OCI-LY7 (cell line): ENCODE measurements at regions not wholly inside any gene's neighbourhood (a gene's known extent, or its start where the extent isn't known, plus 50 kb on each side); places are given as distances from the start of the nearest gene placed in this dataset.

Source experiments
- BruUV-seq: library from RNA; stranded (reverse); fragments of 400-500 nt; replicated peaks from 2 replicates; lab custom pipeline; 2021; lab: Mats Ljungman, UMichigan
- CTCF ChIA-PET: fragments of 300-600 bp; sonication (Branson Sonifier 250); formaldehyde crosslinking; loops from one replicate; lab custom pipeline; 2022; ENCODE audit warnings: antibody characterized with exemption; ENCODE audit not compliant: unreplicated experiment; lab: Charles Lee
- POLR2A ChIA-PET: fragments of 300-600 bp; sonication (Branson Sonifier 250); formaldehyde crosslinking; loops from one replicate; lab custom pipeline; 2022; ENCODE audit warnings: antibody characterized with exemption; lab: Charles Lee
- DNase-seq: peaks from one replicate; pipeline ENCODE4 v3.0.0-alpha.2; 2015; ENCODE audit warnings: low spot score
- H2AFZ ChIP-seq: fragments of 200-600 bp; sonication (generic), shearing (Covaris generic); 2 replicates; pipeline ENCODE4 v1.6.1; 2014; ENCODE audit warnings: mild to moderate bottlenecking, antibody characterized with exemption, low read length, moderate library complexity
- H3K27ac ChIP-seq: fragments of 200-600 bp; sonication (generic); 2 replicates; pipeline ENCODE4 v1.5.1; 2014; ENCODE audit warnings: mixed run types, low read depth, mild to moderate bottlenecking, moderate library complexity, low read length, inconsistent platforms; ENCODE audit not compliant: poor library complexity, severe bottlenecking
- H3K36me3 ChIP-seq: fragments of 200-600 bp; sonication (generic); 2 replicates; pipeline ENCODE4 v1.6.1; 2014; ENCODE audit warnings: mild to moderate bottlenecking, antibody characterized with exemption, low read length, moderate library complexity, mixed read lengths; ENCODE audit not compliant: insufficient read depth
- H3K4me1 ChIP-seq: fragments of 200-600 bp; sonication (generic); 2 replicates; pipeline ENCODE4 v1.5.1; 2014; ENCODE audit warnings: mild to moderate bottlenecking, low read length; ENCODE audit not compliant: insufficient read depth, poor library complexity, severe bottlenecking
- H3K4me2 ChIP-seq: fragments of 200-600 bp; sonication (generic); 2 replicates; pipeline ENCODE4 v1.6.1; 2014; ENCODE audit warnings: mild to moderate bottlenecking, low read length
- H3K4me3 ChIP-seq: fragments of 200-600 bp; sonication (generic); 2 replicates; pipeline ENCODE4 v1.5.1; 2014; ENCODE audit warnings: mild to moderate bottlenecking, low read depth, low read length; ENCODE audit not compliant: poor library complexity, severe bottlenecking
- H3K79me2 ChIP-seq: fragments of 200-600 bp; sonication (generic); 2 replicates; pipeline ENCODE4 v1.6.1; 2016; ENCODE audit warnings: low read depth, mild to moderate bottlenecking, low read length, moderate library complexity, mixed read lengths; ENCODE audit not compliant: insufficient read depth
- H3K9me2 ChIP-seq: fragments of 200-600 bp; sonication (generic); 2 replicates; pipeline ENCODE4 v1.6.1; 2016; ENCODE audit warnings: mild to moderate bottlenecking, low read length, mixed read lengths; ENCODE audit not compliant: insufficient read depth
- H3K9me3 ChIP-seq: fragments of 200-600 bp; sonication (generic); 2 replicates; pipeline ENCODE4 v1.6.1; 2014; ENCODE audit warnings: mild to moderate bottlenecking, mixed run types, low read length, mixed read lengths
- H4K20me1 ChIP-seq: fragments of 200-600 bp; sonication (generic); 2 replicates; pipeline ENCODE4 v1.6.1; 2014; ENCODE audit warnings: mild to moderate bottlenecking, antibody characterized with exemption, low read length, moderate library complexity, mixed read lengths; ENCODE audit not compliant: insufficient read depth
- EZH2phosphoT487 ChIP-seq: fragments of 200-600 bp; sonication (generic); IDR thresholded peaks from 2 replicates; pipeline ENCODE4 v1.6.1; 2018; ENCODE audit warnings: low read depth, borderline replicate concordance, mild to moderate bottlenecking, mixed run types, antibody characterized with exemption, low read length, moderate library complexity, mixed read lengths
- intact Hi-C: fragments of 100-400 bp; cut with micrococcal nuclease; formaldehyde crosslinking; loops from one replicate; pipeline ENCODE4 v1.10.0; 2022; ENCODE audit not compliant: unreplicated experiment
- TF ChIP-seq, protein P1 (sequence below): fragments of 200-600 bp; sonication (generic); conservative IDR thresholded peaks from 2 replicates; pipeline ENCODE4 v1.5.1; 2014; ENCODE audit warnings: mild to moderate bottlenecking, antibody characterized with exemption, low read length, moderate library complexity, mixed read lengths

DNA sequence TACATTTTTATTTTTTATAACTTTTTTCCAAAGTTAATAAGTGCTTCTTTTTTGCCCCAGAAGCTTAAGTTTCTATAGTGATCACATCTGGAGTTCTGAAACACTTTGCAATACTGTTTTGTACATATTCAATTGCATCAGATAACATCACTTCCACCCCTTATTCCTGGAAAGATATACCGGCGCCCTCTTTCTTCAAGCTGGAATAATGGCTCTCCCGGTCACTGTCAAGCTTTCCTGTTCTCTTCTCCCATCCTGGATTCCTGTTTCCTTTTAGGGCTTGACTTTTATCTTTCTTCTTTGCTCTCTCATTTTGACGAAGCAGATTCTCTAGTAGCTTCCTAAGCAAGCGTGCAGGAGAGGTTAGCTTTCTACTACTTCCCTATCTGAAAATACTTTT, 1866.8 kb downstream of the MRPL39 start:
- ChIA-PET POLR2A (no interaction called here), CTCF (no interaction called here)
- Histone ChIP-seq H3K4me1 (no peaks in the 10 kb centered on the region), H2AFZ (no peak overlapping the region), H3K36me3 (no peaks in the 10 kb centered on the region), H3K27ac (no peak overlapping the region), H3K9me2 (no peaks in the 10 kb centered on the region), H3K79me2 (no peaks in the 10 kb centered on the region), H4K20me1 (no peaks in the 10 kb centered on the region), H3K9me3 (0 out of 2 replicates have a peak, but pooled peaks cover 5% of the 10 kb centered on the region), H3K4me2 (no peak overlapping the region), H3K4me3 (no peak overlapping the region)
- no peak for TF ChIP-seq EZH2phosphoT487
- TF ChIP-seq, protein P1, sequence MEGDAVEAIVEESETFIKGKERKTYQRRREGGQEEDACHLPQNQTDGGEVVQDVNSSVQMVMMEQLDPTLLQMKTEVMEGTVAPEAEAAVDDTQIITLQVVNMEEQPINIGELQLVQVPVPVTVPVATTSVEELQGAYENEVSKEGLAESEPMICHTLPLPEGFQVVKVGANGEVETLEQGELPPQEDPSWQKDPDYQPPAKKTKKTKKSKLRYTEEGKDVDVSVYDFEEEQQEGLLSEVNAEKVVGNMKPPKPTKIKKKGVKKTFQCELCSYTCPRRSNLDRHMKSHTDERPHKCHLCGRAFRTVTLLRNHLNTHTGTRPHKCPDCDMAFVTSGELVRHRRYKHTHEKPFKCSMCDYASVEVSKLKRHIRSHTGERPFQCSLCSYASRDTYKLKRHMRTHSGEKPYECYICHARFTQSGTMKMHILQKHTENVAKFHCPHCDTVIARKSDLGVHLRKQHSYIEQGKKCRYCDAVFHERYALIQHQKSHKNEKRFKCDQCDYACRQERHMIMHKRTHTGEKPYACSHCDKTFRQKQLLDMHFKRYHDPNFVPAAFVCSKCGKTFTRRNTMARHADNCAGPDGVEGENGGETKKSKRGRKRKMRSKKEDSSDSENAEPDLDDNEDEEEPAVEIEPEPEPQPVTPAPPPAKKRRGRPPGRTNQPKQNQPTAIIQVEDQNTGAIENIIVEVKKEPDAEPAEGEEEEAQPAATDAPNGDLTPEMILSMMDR = no peak
- intact Hi-C loops = no loop called here
- no TSS peak for BruUV-seq
- DNase-seq = no peak

DNA sequence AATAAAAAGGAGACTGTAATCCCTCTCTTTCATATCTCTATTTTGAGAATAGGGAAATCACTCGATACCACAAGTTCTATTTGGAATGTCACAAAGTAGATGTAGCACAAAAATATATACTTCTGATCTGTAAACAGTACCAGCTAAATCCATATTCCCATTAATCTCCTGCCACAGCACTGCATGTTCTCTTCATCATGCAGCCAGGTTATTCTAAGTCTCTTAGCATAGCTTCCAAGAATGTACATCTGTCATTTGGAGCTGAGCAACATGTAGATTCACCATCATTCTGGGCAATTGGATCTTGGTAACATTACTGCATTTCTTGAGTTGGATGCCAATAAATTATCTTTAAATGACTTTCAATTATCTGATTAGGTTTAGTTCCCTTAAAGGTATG, 1874.5 kb downstream of the MRPL39 start:
- no peaks in the 10 kb centered on the region for H3K79me2 ChIP-seq

DNA sequence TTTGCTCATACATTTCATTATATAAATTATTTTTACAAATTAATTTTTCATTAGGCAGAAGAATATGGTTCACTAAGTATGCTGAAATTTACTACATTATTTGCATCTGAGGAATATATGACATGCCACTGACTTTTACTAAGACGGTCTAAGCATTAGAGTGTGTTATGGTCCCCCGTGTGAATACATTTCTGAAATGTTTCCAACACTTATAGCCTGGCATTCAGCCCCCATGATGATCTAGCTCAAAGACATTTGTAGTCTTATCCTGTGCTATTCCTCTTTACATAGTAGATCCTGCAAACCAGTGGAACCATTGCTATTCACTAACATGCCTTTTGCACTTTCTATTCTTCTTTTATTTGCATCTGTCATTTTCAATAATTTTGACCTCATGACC, 1878.0 kb downstream of the MRPL39 start:
- Histone ChIP-seq H3K4me2 (no peak overlapping the region), H3K9me2 (no peaks in the 10 kb centered on the region), H2AFZ (no peak overlapping the region), H3K79me2 (no peaks in the 10 kb centered on the region), H4K20me1 (no peaks in the 10 kb centered on the region), H3K9me3 (peaks cover 49% of the 10 kb centered on the region), H3K4me3 (no peak overlapping the region), H3K36me3 (no peaks in the 10 kb centered on the region), H3K27ac (no peak overlapping the region), H3K4me1 (no peaks in the 10 kb centered on the region)
- intact Hi-C loops = no loop called here
- ChIA-PET POLR2A (no interaction called here), CTCF (no interaction called here)
- TF ChIP-seq EZH2phosphoT487 = no peak
- TF ChIP-seq, protein P1 = no peak
- DNase-seq = no peak
- no TSS peak for BruUV-seq

More for the DNA sequence above, 1874.5 kb downstream of the MRPL39 start:
- intact Hi-C loops = no loop called here
- H3K36me3 ChIP-seq = no peaks in the 10 kb centered on the region
- BruUV-seq = no TSS peak
- no peak for DNase-seq
- no peak overlapping the region for H2AFZ ChIP-seq
- no peak for TF ChIP-seq EZH2phosphoT487
- TF ChIP-seq, protein P1 = no peak
- ChIA-PET CTCF (no interaction called here), POLR2A (interaction anchor here (1.2 kb wide), 1 partner anchor 16 kb away, joined by 5 read pairs; no protein-coding TSS in a partner anchor)
- H3K4me2 ChIP-seq = no peak overlapping the region
- H4K20me1 ChIP-seq = no peaks in the 10 kb centered on the region
- H3K27ac ChIP-seq = no peak overlapping the region
- H3K4me1 ChIP-seq = no peaks in the 10 kb centered on the region
- peaks cover 29% of the 10 kb centered on the region for H3K9me3 ChIP-seq
- H3K4me3 ChIP-seq = no peak overlapping the region
- H3K9me2 ChIP-seq = no peaks in the 10 kb centered on the region
